Stomach (tissue), 8 donors: ENCODE measurements at regions not wholly inside any gene's neighbourhood (a gene's known extent, or its start where the extent isn't known, plus 50 kb on each side); places are given as distances from the start of the nearest gene placed in this dataset.

Experiments used
- DNase-seq, 2 donors: peaks; one replicate each; pipeline versions ENCODE4 v3.0.0 to v3.0.0-alpha.2; 2013 to 2019
- H3K27ac ChIP-seq, 5 donors: fragments of 200-600 bp in 4 of 5; sonication (generic) in 4 of 5; one replicate each; pipeline ENCODE4 v1.5.1; 2013 to 2019; ENCODE audit warnings: mild to moderate bottlenecking in 1 of 5, moderate library complexity in 1 of 5
- H3K27me3 ChIP-seq, 3 donors: fragments of 200-600 bp; sonication (generic); one replicate each; pipeline ENCODE4 v1.5.1; 2017 to 2019; ENCODE audit warnings: mixed run types in 1 of 3
- H3K36me3 ChIP-seq, 4 donors: fragments of 200-600 bp; sonication (generic); 1 replicate in 3 of 4; 2 replicates in 1 of 4; pipeline ENCODE4 v1.5.1; 2016 to 2019
- H3K4me1 ChIP-seq, 4 donors: fragments of 200-600 bp; sonication (generic); one replicate each; pipeline ENCODE4 v1.5.1; 2016 to 2019
- H3K4me3 ChIP-seq, 4 donors: fragments of 200-600 bp; sonication (generic) in 3 of 4; one replicate each; pipeline ENCODE4 v1.5.1; 2016 to 2019; ENCODE audit warnings: mild to moderate bottlenecking in 1 of 4
- H3K9me3 ChIP-seq, 4 donors: fragments of 200-600 bp; sonication (generic); one replicate each; pipeline ENCODE4 v1.5.1; 2016 to 2019
- EP300 ChIP-seq: sonication (generic); formaldehyde crosslinking; IDR thresholded peaks from one replicate; pipeline ENCODE4 v1.6.1; 2017; ENCODE audit warnings: antibody characterized with exemption
- POLR2A ChIP-seq, 4 donors: fragments of 450-650 bp; IDR thresholded peaks; one replicate each; pipeline ENCODE4 v1.6.1; 2016; ENCODE audit warnings: antibody characterized with exemption in 4 of 4, control low read depth in 2 of 4, mild to moderate bottlenecking in 1 of 4, moderate library complexity in 1 of 4
- POLR2AphosphoS5 ChIP-seq, 3 donors: sonication (generic); formaldehyde crosslinking; IDR thresholded peaks; one replicate each; pipeline ENCODE4 v1.6.1; 2016; ENCODE audit warnings: antibody characterized with exemption in 3 of 3
- WGBS, 5 donors: extraction: QIAGEN DNeasy Blood & Tissue Kit in 3 of 5; methylation state at CpG; one replicate each; pipeline versions ENCODE4 v1.1.5 to v1.1.7; 2013 to 2018; 5-methylcytosine and 5-hydroxymethylcytosine counted together
- intact Hi-C: fragments of 100-400 bp; cut with DNase I; formaldehyde crosslinking; loops from one replicate; pipeline ENCODE4 v1.15.1; 2023; ENCODE audit warnings: low total_unique reads
- TF ChIP-seq, protein P1 (sequence below), 7 experiments: fragments of 450-650 bp in 4 of 7; fragments of 200-600 bp in 3 of 7; sonication (generic) in 3 of 7; IDR thresholded peaks; one replicate each; pipeline ENCODE4 v1.5.1; 2016 to 2019; ENCODE audit warnings: antibody characterized with exemption in 7 of 7, control low read depth in 2 of 7, mild to moderate bottlenecking in 1 of 7
- donor health status: healthy with polysubstance abuse.
- donor health status: Bipolar disorder and iron deficiency.
- donor health status: healthy.

DNA sequence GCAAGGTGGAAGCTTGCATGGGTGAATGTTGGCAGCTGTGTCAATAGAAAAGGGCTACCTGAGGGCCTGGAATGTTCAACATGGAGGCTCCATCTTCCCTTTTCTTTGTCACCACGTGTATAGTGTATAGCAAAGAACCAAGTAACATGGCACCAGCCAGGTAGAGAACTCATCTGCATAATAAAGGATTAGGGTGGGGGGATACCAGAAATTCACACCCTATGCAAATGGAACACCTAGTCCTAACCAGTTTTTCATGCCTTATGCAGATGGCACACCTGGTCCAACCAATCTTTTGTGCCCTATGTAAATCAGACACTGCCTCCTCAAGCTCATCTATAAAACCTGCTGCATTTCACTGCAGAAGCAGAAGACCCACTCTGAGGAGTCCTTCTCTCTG lies 169.6 kb upstream of the GLRA2 start:
- 5 to 67% (median 6%) methylated on average over 1 of the region's 1 CpG for WGBS, 5 donors
- Histone ChIP-seq H3K27me3 (no peaks in the 10 kb centered on the region), H3K27ac (no peak overlapping the region), H3K36me3 (no peaks in the 10 kb centered on the region), H3K4me3 (no peak overlapping the region), H3K4me1 (no peaks in the 10 kb centered on the region), H3K9me3 (no peaks in the 10 kb centered on the region)
- DNase-seq, result no peak
- no peak for TF ChIP-seq POLR2A (IDR thresholded peaks at IDR 0.05)
- TF ChIP-seq, protein P1, sequence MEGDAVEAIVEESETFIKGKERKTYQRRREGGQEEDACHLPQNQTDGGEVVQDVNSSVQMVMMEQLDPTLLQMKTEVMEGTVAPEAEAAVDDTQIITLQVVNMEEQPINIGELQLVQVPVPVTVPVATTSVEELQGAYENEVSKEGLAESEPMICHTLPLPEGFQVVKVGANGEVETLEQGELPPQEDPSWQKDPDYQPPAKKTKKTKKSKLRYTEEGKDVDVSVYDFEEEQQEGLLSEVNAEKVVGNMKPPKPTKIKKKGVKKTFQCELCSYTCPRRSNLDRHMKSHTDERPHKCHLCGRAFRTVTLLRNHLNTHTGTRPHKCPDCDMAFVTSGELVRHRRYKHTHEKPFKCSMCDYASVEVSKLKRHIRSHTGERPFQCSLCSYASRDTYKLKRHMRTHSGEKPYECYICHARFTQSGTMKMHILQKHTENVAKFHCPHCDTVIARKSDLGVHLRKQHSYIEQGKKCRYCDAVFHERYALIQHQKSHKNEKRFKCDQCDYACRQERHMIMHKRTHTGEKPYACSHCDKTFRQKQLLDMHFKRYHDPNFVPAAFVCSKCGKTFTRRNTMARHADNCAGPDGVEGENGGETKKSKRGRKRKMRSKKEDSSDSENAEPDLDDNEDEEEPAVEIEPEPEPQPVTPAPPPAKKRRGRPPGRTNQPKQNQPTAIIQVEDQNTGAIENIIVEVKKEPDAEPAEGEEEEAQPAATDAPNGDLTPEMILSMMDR (IDR thresholded peaks at IDR 0.05), result no peak
- no peak for TF ChIP-seq POLR2AphosphoS5 (IDR thresholded peaks at IDR 0.05)
- TF ChIP-seq EP300, result no peak
- intact Hi-C loops, result no loop called here

DNA sequence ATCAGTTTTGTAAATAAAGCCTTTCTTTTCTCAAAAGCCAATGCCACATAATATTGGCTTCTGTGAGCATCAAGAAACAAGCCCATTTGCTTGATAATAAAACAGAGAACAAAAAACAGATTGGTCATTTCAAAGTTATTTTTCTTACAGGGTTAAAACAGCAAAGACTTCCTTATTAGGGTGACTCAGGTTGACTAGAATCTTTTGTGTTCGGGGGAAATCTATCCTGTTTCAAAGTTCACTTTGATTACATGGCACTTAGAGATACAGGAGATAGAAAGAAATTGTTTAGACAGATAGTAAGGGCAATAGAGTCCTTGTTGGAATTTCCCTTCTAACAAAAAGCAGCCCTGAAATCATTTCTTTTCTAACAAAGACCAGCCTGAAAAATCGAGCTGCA lies 170.0 kb upstream of the GLRA2 start:
- intact Hi-C loops, result no loop called here
- H3K4me3 ChIP-seq, result no peak overlapping the region
- no peak for DNase-seq
- TF ChIP-seq POLR2AphosphoS5 (IDR thresholded peaks at IDR 0.05) (no peak), POLR2A (IDR thresholded peaks at IDR 0.05) (no peak), EP300 (no peak)
- TF ChIP-seq, protein P1 (IDR thresholded peaks at IDR 0.05), result no peak
- WGBS, 5 donors, result 12 to 22% (median 15%) methylated on average over 2 of the region's 2 CpGs
- no peaks in the 10 kb centered on the region for H3K27me3 ChIP-seq
- H3K27ac ChIP-seq, result no peak overlapping the region
- H3K36me3 ChIP-seq, result no peaks in the 10 kb centered on the region
- H3K4me1 ChIP-seq, result no peaks in the 10 kb centered on the region
- H3K9me3 ChIP-seq, result no peaks in the 10 kb centered on the region

DNA sequence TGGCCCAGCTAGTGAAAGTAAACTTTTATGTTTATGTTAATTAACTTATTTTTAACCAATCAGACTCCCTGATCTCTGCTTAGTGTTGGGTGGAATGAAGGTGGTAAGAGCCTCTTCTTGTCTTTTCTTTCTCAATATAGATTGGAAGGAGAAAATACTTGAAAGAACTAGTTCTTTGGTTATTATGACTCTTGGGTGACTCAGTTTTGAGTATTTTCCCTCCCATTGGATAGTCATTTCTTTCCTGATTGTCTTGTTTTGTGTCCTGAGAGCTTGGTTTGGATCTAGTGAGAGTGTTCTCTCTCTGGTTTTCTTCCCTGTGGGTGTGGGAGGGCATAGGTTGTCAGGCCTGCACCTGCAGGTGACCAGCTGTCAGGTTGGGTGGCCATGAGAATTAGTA lies 172.0 kb upstream of the GLRA2 start:
- Histone ChIP-seq H3K4me3 (no peak overlapping the region), H3K36me3 (no peaks in the 10 kb centered on the region), H3K27me3 (no peaks in the 10 kb centered on the region), H3K9me3 (no peaks in the 10 kb centered on the region), H3K4me1 (no peaks in the 10 kb centered on the region), H3K27ac (no peak overlapping the region)
- DNase-seq, result no peak
- intact Hi-C loops, result no loop called here
- TF ChIP-seq POLR2A (IDR thresholded peaks at IDR 0.05), result no peak
- TF ChIP-seq POLR2AphosphoS5 (IDR thresholded peaks at IDR 0.05), result no peak
- no peak for TF ChIP-seq EP300
- TF ChIP-seq, protein P1 (IDR thresholded peaks at IDR 0.05), result no peak

DNA sequence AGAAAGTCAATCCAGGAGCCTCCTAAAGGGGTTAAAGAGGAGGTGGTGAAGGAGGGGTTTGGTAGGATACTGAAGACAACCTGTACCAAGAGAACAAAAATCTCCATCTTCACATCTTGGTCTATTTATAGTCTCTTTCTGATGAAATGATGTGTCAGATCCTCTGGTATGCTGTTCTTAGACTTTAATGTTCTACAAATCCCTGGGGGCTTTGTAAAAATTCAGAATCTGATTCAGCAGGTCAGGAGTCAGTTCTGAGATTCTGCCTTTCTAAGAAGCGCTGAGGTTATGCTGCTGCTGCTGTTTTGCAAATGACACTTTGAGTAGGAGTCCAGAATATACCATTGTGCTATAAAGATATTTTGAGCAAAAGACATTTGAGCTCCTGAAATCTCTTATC lies 172.9 kb upstream of the GLRA2 start:
- 62 to 100% (median 90%) methylated on average over 1 of the region's 1 CpG for WGBS, 5 donors
- DNase-seq, result no peak
- H3K27ac ChIP-seq, result no peak overlapping the region
- TF ChIP-seq, protein P1 (IDR thresholded peaks at IDR 0.05), result no peak
- TF ChIP-seq EP300 (no peak), POLR2A (IDR thresholded peaks at IDR 0.05) (no peak), POLR2AphosphoS5 (IDR thresholded peaks at IDR 0.05) (no peak)
- no peaks in the 10 kb centered on the region for H3K4me1 ChIP-seq
- H3K4me3 ChIP-seq, result no peak overlapping the region
- intact Hi-C loops, result no loop called here
- H3K27me3 ChIP-seq, result no peaks in the 10 kb centered on the region
- H3K36me3 ChIP-seq, result no peaks in the 10 kb centered on the region
- no peaks in the 10 kb centered on the region for H3K9me3 ChIP-seq

DNA sequence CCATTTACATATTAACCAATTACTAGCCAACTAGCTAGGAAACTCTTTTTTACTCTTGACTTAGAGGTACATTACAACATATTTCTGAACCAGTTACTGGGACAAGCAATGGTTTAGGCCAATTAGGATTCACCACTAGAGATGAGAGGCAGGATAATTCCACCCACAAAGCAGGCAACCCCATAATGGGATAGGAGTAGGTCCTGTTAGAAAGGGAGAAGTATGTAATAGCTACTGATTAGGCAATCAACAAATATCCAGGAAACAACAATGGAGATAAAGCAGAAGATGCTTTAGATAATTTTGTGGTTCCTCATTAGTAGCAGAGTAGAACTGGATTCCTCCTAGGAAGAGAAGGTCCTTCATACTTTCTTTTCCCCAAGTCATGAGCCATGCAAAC lies 173.8 kb upstream of the GLRA2 start:
- Histone ChIP-seq H3K36me3 (no peaks in the 10 kb centered on the region), H3K9me3 (no peaks in the 10 kb centered on the region), H3K27me3 (no peaks in the 10 kb centered on the region), H3K4me3 (no peak overlapping the region), H3K27ac (no peak overlapping the region), H3K4me1 (no peaks in the 10 kb centered on the region)
- TF ChIP-seq POLR2AphosphoS5 (IDR thresholded peaks at IDR 0.05) (no peak), POLR2A (IDR thresholded peaks at IDR 0.05) (no peak)
- TF ChIP-seq, protein P1 (IDR thresholded peaks at IDR 0.05), result no peak
- DNase-seq, result no peak
- intact Hi-C loops, result no loop called here
